Esophagus squamous epithelium (tissue), 4 donors: ENCODE measurements at regions not wholly inside any gene's neighbourhood (a gene's known extent, or its start where the extent isn't known, plus 50 kb on each side); places are given as distances from the start of the nearest gene placed in this dataset.

ENCODE experiments used
- POLR2A ChIP-seq, 4 donors: fragments of 450-650 bp; IDR thresholded peaks; one replicate each; pipeline ENCODE4 v1.6.1; 2017; ENCODE audit warnings: antibody characterized with exemption in 4 of 4, mild to moderate bottlenecking in 4 of 4, moderate library complexity in 3 of 4
- TF ChIP-seq, protein P1 (sequence below), 6 experiments: fragments of 450-650 bp in 4 of 6; fragments of 200-600 bp in 2 of 6; sonication (generic) in 2 of 6; IDR thresholded peaks; one replicate each; pipeline ENCODE4 v1.5.1; 2016 to 2019; ENCODE audit warnings: antibody characterized with exemption in 6 of 6, mild to moderate bottlenecking in 4 of 6, moderate library complexity in 4 of 6

- TF ChIP-seq, protein P1, sequence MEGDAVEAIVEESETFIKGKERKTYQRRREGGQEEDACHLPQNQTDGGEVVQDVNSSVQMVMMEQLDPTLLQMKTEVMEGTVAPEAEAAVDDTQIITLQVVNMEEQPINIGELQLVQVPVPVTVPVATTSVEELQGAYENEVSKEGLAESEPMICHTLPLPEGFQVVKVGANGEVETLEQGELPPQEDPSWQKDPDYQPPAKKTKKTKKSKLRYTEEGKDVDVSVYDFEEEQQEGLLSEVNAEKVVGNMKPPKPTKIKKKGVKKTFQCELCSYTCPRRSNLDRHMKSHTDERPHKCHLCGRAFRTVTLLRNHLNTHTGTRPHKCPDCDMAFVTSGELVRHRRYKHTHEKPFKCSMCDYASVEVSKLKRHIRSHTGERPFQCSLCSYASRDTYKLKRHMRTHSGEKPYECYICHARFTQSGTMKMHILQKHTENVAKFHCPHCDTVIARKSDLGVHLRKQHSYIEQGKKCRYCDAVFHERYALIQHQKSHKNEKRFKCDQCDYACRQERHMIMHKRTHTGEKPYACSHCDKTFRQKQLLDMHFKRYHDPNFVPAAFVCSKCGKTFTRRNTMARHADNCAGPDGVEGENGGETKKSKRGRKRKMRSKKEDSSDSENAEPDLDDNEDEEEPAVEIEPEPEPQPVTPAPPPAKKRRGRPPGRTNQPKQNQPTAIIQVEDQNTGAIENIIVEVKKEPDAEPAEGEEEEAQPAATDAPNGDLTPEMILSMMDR (IDR thresholded peaks at IDR 0.05) = peak in 5 of 6 experiments; percentile 22 to 51 (median 37)
- no peak for TF ChIP-seq POLR2A (IDR thresholded peaks at IDR 0.05)
These were observed 204.9 kb downstream of the CSNK2A3 start for GRCh38 chr11:11148104-11148509.
